Brain microvascular endothelial cell (primary cell): ENCODE measurements at regions not wholly inside any gene's neighbourhood (a gene's known extent, or its start where the extent isn't known, plus 50 kb on each side); places are given as distances from the start of the nearest gene placed in this dataset.

ENCODE experiments used
- DNase-seq: peaks from one replicate; pipeline ENCODE4 v3.0.0-alpha.2; 2020
- H3K27ac ChIP-seq: fragments of 250-450 bp; sonication (Bioruptor Pico); 2 replicates; pipeline ENCODE4 v1.5.1; 2020; ENCODE audit warnings: mild to moderate bottlenecking, moderate library complexity
- H3K27me3 ChIP-seq: fragments of 250-450 bp; sonication (Bioruptor Pico); replicated peaks from 2 replicates; pipeline ENCODE4 v1.5.1; 2020; ENCODE audit warnings: mild to moderate bottlenecking
- H3K36me3 ChIP-seq: fragments of 250-450 bp; sonication (Bioruptor Pico); replicated peaks from 2 replicates; pipeline ENCODE4 v1.5.1; 2020; ENCODE audit warnings: mild to moderate bottlenecking
- H3K4me3 ChIP-seq: 2 replicates; pipeline ENCODE4 v1.5.1; 2011; ENCODE audit warnings: low read depth, mild to moderate bottlenecking, control low read depth, low read length, moderate library complexity
- in situ Hi-C: cut with HindIII; loops from 2 replicates; pipeline ENCODE4 v1.10.0; 2017; ENCODE audit warnings: low sequenced_read_pairs, low pct_ligation_motif_present
- TF ChIP-seq, protein P1 (sequence below): IDR thresholded peaks from 2 replicates; pipeline ENCODE4 v1.5.1; 2011; ENCODE audit warnings: low read depth, mild to moderate bottlenecking, moderate library complexity, low read length, control low read depth, inconsistent platforms; ENCODE audit errors: missing control alignments

DNA sequence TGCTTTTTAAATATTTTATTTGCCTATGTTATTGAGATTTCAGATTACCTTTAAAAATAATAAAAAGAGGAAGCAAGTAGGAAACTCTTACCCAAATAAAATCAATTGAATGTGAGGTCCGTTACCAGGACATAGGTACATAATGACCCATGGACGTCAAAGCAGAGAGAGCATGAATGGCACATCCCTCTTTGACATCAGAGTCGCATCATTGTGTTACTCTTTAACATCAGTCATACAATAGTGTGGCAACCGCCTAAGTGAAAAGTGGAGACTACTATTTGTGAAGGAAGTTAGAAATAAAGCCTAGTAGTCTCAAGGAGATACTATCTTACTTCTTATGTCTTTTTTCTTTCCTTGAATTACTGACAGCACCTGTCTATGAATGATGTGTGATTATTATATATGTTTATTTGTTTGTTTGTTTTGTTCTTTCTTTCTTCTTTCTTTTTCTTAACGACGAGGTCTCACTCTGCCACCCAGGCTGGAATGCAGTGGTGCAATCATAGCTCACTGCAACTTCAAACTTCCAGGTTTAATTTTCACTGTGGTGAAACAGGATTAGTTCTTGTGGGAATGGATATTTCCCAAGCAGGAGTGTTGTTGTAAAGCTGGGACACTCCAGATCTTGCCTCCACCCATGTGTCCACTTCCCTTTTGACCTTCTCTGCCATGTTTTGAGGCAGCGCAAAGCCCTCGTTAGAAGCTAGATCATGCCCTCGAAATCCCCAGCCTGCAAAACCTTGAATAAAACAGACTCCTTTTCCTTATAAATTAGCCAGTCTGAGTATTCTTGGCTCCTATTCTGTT is 407.2 kb upstream of the NETO1 start:
- Histone ChIP-seq H3K4me3 (no peak overlapping the region), H3K27me3 (no peaks in the 10 kb centered on the region), H3K27ac (no peak overlapping the region), H3K36me3 (no peaks in the 10 kb centered on the region)
- in situ Hi-C loops, result no loop called here
- TF ChIP-seq, protein P1, sequence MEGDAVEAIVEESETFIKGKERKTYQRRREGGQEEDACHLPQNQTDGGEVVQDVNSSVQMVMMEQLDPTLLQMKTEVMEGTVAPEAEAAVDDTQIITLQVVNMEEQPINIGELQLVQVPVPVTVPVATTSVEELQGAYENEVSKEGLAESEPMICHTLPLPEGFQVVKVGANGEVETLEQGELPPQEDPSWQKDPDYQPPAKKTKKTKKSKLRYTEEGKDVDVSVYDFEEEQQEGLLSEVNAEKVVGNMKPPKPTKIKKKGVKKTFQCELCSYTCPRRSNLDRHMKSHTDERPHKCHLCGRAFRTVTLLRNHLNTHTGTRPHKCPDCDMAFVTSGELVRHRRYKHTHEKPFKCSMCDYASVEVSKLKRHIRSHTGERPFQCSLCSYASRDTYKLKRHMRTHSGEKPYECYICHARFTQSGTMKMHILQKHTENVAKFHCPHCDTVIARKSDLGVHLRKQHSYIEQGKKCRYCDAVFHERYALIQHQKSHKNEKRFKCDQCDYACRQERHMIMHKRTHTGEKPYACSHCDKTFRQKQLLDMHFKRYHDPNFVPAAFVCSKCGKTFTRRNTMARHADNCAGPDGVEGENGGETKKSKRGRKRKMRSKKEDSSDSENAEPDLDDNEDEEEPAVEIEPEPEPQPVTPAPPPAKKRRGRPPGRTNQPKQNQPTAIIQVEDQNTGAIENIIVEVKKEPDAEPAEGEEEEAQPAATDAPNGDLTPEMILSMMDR, result no peak
- DNase-seq, result no peak

DNA sequence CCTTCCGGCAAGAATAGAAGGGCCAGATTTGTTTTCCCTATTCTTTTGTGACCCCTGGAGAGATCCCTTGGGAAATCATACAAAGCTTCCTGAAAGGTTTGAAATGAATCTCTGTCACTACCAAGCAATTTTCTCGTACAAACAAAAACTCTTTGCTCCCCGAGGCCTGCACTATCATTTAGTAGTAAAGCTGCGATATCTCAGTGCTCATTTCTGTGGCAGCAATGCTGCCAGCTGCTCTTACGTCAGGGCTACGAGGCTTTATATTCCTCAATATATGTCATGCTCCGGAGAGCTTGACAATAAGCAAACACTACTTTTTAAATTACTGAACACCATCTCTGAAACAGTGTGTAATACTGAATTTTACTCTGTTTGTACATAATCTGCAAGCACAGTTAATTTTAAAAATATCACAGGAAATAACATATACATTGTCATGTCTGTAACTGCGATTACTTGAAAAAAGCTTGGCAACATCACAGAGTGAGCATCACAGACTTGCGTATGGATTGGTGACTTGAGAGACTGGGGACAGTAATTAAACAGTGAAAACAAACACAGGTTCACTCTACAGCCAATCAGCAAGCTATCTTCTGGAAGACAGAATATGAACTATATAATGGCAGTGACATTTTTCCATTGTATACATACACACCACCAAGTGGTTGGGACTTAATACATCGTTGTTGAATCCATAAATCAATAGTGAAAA is 403.3 kb upstream of the NETO1 start:
- Histone ChIP-seq H3K36me3 (no peaks in the 10 kb centered on the region), H3K4me3 (no peak overlapping the region), H3K27ac (no peak overlapping the region), H3K27me3 (no peaks in the 10 kb centered on the region)
- in situ Hi-C loops, result no loop called here
- TF ChIP-seq, protein P1, result no peak
- DNase-seq, result no peak

DNA sequence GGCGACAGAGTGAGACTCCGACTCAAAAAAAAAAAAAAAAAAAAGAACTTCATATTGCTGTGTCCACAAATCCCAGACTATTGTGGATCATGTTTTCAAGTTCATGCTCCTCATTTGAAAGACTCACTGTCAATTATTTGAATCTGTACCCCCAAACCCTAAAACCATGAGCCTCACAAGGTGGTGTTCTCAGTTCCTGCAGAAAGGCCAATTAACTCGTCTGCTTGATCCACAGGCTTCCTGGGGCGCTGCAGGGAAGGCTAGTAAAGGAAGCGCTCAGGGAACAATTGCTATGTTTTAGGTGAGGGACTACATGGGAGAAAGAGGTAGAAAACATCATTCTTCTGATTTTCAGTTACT is 396.8 kb upstream of the NETO1 start:
- Histone ChIP-seq H3K36me3 (no peaks in the 10 kb centered on the region), H3K27me3 (no peaks in the 10 kb centered on the region), H3K27ac (no peak overlapping the region), H3K4me3 (no peak overlapping the region)
- TF ChIP-seq, protein P1, result no peak
- DNase-seq, result no peak
- in situ Hi-C loops, result no loop called here

DNA sequence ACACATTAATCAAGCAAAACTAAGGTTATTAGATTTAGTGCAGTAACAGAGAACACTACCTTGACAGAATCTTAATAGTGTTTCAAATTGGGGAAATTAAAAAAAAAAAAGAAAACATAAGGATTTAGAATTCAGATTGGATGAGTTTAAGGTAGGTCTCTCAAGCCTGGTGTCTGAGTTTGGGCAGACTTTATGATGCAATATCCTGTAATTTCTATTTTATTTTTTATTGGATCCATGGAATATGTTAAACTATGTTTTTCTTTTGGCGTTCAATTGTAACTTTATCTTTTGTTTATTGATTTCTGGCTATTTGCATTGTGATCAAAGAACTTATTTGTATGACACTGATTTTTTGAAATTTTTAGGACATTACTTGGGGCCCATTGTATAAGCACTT is 394.1 kb upstream of the NETO1 start:
- H3K27me3 ChIP-seq, result no peaks in the 10 kb centered on the region
- H3K27ac ChIP-seq, result no peak overlapping the region
- in situ Hi-C loops, result no loop called here
- H3K36me3 ChIP-seq, result no peaks in the 10 kb centered on the region
- no peak for DNase-seq
- H3K4me3 ChIP-seq, result no peak overlapping the region
- TF ChIP-seq, protein P1, result no peak

DNA sequence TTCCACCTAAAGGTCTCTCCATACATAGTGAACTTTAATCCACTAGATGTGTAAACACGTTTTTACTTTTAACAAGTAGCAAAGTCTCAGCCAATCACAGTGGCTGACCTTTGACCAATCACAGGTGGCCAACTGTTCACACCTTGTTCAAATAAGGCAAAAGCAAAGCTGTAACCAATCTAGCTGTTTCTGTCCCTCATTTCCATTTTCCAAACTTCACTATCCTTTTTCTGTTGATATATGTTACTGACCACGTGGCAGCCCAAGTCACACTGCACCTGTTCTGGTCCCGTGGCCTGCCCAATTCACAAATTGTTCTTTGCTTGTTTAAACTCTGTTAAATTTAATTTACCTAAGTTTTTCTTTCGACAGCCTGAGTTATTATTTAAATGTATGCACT is 393.5 kb upstream of the NETO1 start:
- Histone ChIP-seq H3K36me3 (no peaks in the 10 kb centered on the region), H3K4me3 (no peak overlapping the region), H3K27ac (no peak overlapping the region), H3K27me3 (no peaks in the 10 kb centered on the region)
- TF ChIP-seq, protein P1, result no peak
- no peak for DNase-seq
- in situ Hi-C loops, result no loop called here
